Chondrocyte (in vitro differentiated cells): ENCODE measurements at regions not wholly inside any gene's neighbourhood (a gene's known extent, or its start where the extent isn't known, plus 50 kb on each side); places are given as distances from the start of the nearest gene placed in this dataset.
A peak's percentile ranks its signal among the peaks of the same experiment; 100 is the strongest.

ENCODE experiments used
- DNase-seq: peaks from one replicate; pipeline ENCODE4 v3.0.0; 2021; ENCODE audit warnings: mixed read lengths, low spot score
- H3K27ac Mint-ChIP-seq: one replicate; pipeline ENCODE4 v1.8.0; 2021; ENCODE audit warnings: mild to moderate bottlenecking, moderate library complexity, mixed read lengths; ENCODE audit not compliant: unreplicated experiment
- H3K27me3 Mint-ChIP-seq: 2 replicates; pipeline ENCODE4 v1.8.0; 2021; ENCODE audit warnings: low read depth, mixed read lengths
- H3K36me3 Mint-ChIP-seq: 2 replicates; pipeline ENCODE4 v1.8.0; 2021; ENCODE audit warnings: low read depth, mixed read lengths
- H3K4me1 Mint-ChIP-seq: 2 replicates; pipeline ENCODE4 v1.8.0; 2021; ENCODE audit warnings: low read depth, mild to moderate bottlenecking, mixed read lengths
- H3K4me3 Mint-ChIP-seq: one replicate; pipeline ENCODE4 v1.8.0; 2021; ENCODE audit warnings: mild to moderate bottlenecking, moderate library complexity, mixed read lengths; ENCODE audit not compliant: unreplicated experiment
- H3K9me3 Mint-ChIP-seq: 2 replicates; pipeline ENCODE4 v1.8.0; 2021; ENCODE audit warnings: low read depth, mixed read lengths
- CTCF ChIP-seq: fragments of 200-600 bp; sonication (generic); IDR thresholded peaks from 2 replicates; pipeline ENCODE4 v1.5.0; 2021; ENCODE audit warnings: antibody characterized with exemption, mild to moderate bottlenecking, moderate library complexity

GRCh38 chr13:50214514-50214913 lies 199.3 kb downstream of the KCNRG start:
- no peak for DNase-seq
- Mint-ChIP-seq H3K27me3 (no peaks in the 10 kb centered on the region), H3K9me3 (peaks cover 30% of the 10 kb centered on the region), H3K4me1 (peaks cover 19% of the 10 kb centered on the region), H3K4me3 (no peak overlapping the region), H3K36me3 (peaks cover 8% of the 10 kb centered on the region), H3K27ac (no peak overlapping the region)
- TF ChIP-seq CTCF: no peak

GRCh38 chr13:50215399-50215798 lies 200.2 kb downstream of the KCNRG start:
- Mint-ChIP-seq H3K9me3 (peaks cover 30% of the 10 kb centered on the region), H3K27ac (no peak overlapping the region), H3K4me3 (no peak overlapping the region), H3K27me3 (no peaks in the 10 kb centered on the region), H3K36me3 (peaks cover 8% of the 10 kb centered on the region), H3K4me1 (peaks cover 14% of the 10 kb centered on the region)
- no peak for DNase-seq
- no peak for TF ChIP-seq CTCF

- Mint-ChIP-seq H3K9me3 (peaks cover 15% of the 10 kb centered on the region), H3K36me3 (peaks cover 5% of the 10 kb centered on the region), H3K27ac (no peak overlapping the region), H3K4me3 (no peak overlapping the region), H3K27me3 (no peaks in the 10 kb centered on the region), H3K4me1 (peaks cover 34% of the 10 kb centered on the region)
- no peak for TF ChIP-seq CTCF
- DNase-seq: no peak
Observed at GRCh38 chr13:50219743-50220142, 204.5 kb downstream of the KCNRG start.

GRCh38 chr13:50220938-50221337 lies 205.7 kb downstream of the KCNRG start:
- peaks cover 35% of the 10 kb centered on the region for H3K4me1 Mint-ChIP-seq
- H3K27ac Mint-ChIP-seq: no peak overlapping the region
- peaks cover 14% of the 10 kb centered on the region for H3K9me3 Mint-ChIP-seq
- no peak for DNase-seq
- no peak overlapping the region for H3K4me3 Mint-ChIP-seq
- H3K27me3 Mint-ChIP-seq: no peaks in the 10 kb centered on the region
- H3K36me3 Mint-ChIP-seq: peaks cover 5% of the 10 kb centered on the region
- no peak for TF ChIP-seq CTCF

GRCh38 chr13:50222569-50223332 lies 207.5 kb downstream of the KCNRG start:
- Mint-ChIP-seq H3K4me1 (peaks cover 43% of the 10 kb centered on the region), H3K36me3 (no peaks in the 10 kb centered on the region), H3K4me3 (peak overlapping the region; percentile 53), H3K9me3 (no peaks in the 10 kb centered on the region), H3K27me3 (no peaks in the 10 kb centered on the region), H3K27ac (peak overlapping the region; percentile 75)
- no peak for TF ChIP-seq CTCF
- no peak for DNase-seq
